ENCODE measurements at regions not wholly inside any gene's neighbourhood (a gene's known extent, or its start where the extent isn't known, plus 50 kb on each side); places are given as distances from the start of the nearest gene placed in this dataset.

DNA sequence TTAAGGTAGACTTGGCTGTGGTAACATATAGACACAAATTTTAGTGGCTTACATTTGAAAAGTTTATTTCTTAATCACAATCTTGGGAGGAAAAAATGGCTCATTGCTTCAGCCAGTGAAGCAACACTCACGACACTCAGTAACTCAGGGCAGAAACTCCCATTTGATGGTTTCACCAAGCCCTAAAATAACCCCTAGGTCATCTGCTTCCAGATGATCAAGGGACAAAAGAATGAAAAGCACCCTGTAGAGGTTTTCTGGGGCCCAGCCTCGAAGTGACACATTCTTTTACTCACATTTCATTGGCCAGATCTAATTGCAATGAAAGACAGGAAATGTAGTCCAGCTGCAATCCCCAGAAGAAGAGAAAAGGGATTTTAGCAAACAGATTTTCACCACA, 275.9 kb downstream of the TMX3 start:
- TF ChIP-seq CTCF (IDR thresholded peaks at IDR 0.05; ENCODE audit: low read depth, low read length, missing input control): no peak
- TF ChIP-seq EGR1 (IDR thresholded peaks at IDR 0.05; ENCODE audit: low read depth in 2 of 2): no peak
- no peak for TF ChIP-seq REST (IDR thresholded peaks at IDR 0.05)
- TF ChIP-seq, protein P1, sequence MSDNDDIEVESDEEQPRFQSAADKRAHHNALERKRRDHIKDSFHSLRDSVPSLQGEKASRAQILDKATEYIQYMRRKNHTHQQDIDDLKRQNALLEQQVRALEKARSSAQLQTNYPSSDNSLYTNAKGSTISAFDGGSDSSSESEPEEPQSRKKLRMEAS (IDR thresholded peaks at IDR 0.05): no peak
- TF ChIP-seq TAF1 (conservative IDR thresholded peaks at IDR 0.05): no peak
- peak in 1 of 2 donors; percentile 14 for TF ChIP-seq JUND (IDR thresholded peaks at IDR 0.05)
- no peak for TF ChIP-seq HNF4G (IDR thresholded peaks at IDR 0.05)
- no peak for TF ChIP-seq GABPA (IDR thresholded peaks at IDR 0.05 in 1 of 2, conservative IDR thresholded peaks at IDR 0.05 in 1 of 2)
- no peak for TF ChIP-seq ATF3 (IDR thresholded peaks at IDR 0.05)
- no peak for TF ChIP-seq RXRA (IDR thresholded peaks at IDR 0.05)
- TF ChIP-seq FOXA1 (IDR thresholded peaks at IDR 0.05): no peak
- no peak for TF ChIP-seq RAD21 (IDR thresholded peaks at IDR 0.05)
- TF ChIP-seq YY1 (IDR thresholded peaks at IDR 0.05): no peak
- TF ChIP-seq ZBTB33 (IDR thresholded peaks at IDR 0.05): no peak

Measured in liver (tissue), 3 donors.